K562 (cell line): ENCODE measurements at regions not wholly inside any gene's neighbourhood (a gene's known extent, or its start where the extent isn't known, plus 50 kb on each side); places are given as distances from the start of the nearest gene placed in this dataset.

Experiments used
- ATAC-seq: fragments of 200-7000 bp; cut with Tn5 transposase; 3 replicates; pipeline ENCODE4 v1.9.1; 2020; ENCODE audit warnings: moderate library complexity
- BruUV-seq: library from RNA; stranded (reverse); fragments of 400-500 nt; replicated peaks from 2 replicates; lab custom pipeline; 2021; lab: Mats Ljungman, UMichigan
- CTCF ChIA-PET: fragments of 300-600 bp; formaldehyde crosslinking; extraction: SDS; loops from one replicate; lab custom pipeline; 2021; ENCODE audit warnings: low intra/inter-chr PET ratio; lab: Yijun Ruan, JAX
- POLR2A ChIA-PET: fragments of 300-600, 350-650 bp; sonication (Branson Sonifier 250); formaldehyde crosslinking; extraction: SDS; loops from one replicate; lab custom pipeline; 2021; ENCODE audit warnings: antibody characterized with exemption, inconsistent platforms; lab: Yijun Ruan, JAX
- DNase-seq, 4 experiments: peaks; one replicate each; pipeline versions ENCODE4 v3.0.0 to v3.0.0-alpha.2; 2011 to 2018; ENCODE audit warnings: low spot score in 3 of 4, mixed read lengths in 3 of 4; ENCODE audit errors: extremely low read depth in 1 of 4
- FAIRE-seq: peaks from 2 replicates; lab custom pipeline; 2011; peaks lifted over from hg19 to GRCh38; lab: Jason Lieb, UNC
- H2AFZ ChIP-seq: 2 replicates; pipeline ENCODE4 v1.6.0; 2011; ENCODE audit warnings: low read depth, low read length, control low read depth, inconsistent platforms
- H3K27ac ChIP-seq: fragments of 200-600 bp; 3 replicates; pipeline ENCODE4 v1.8.0; 2011; ENCODE audit warnings: low read depth, mild to moderate bottlenecking, control low read depth, inconsistent platforms, low read length, moderate library complexity, mixed read lengths; ENCODE audit errors: extremely low read depth
- H3K27me3 ChIP-seq, 2 experiments: fragments of 300-600 bp in 1 of 2; 2 replicates in 1 of 2; 3 replicates in 1 of 2; pipeline versions ENCODE4 v1.6.0 to v1.8.0; 2011; ENCODE audit warnings: inconsistent platforms in 2 of 2, low read length in 2 of 2, mild to moderate bottlenecking in 1 of 2, mixed read lengths in 1 of 2, moderate library complexity in 1 of 2; ENCODE audit not compliant: control insufficient read depth in 2 of 2, insufficient read depth in 2 of 2
- H3K36me3 ChIP-seq: fragments of 300-600 bp; 3 replicates; pipeline ENCODE4 v1.8.0; 2011; ENCODE audit warnings: mild to moderate bottlenecking, low read length, inconsistent platforms; ENCODE audit not compliant: control insufficient read depth, insufficient read depth
- H3K4me1 ChIP-seq, 2 experiments: fragments of 200-600 bp in 1 of 2; replicated peaks in 1 of 2; 2 replicates in 1 of 2; 3 replicates in 1 of 2; pipeline versions ENCODE4 v1.5.1 to v1.8.0; 2011; ENCODE audit warnings: inconsistent platforms in 2 of 2, low read length in 2 of 2, mild to moderate bottlenecking in 1 of 2, mixed read lengths in 1 of 2, moderate library complexity in 1 of 2; ENCODE audit not compliant: control insufficient read depth in 2 of 2, insufficient read depth in 2 of 2
- H3K4me2 ChIP-seq: 2 replicates; pipeline ENCODE4 v1.6.1; 2011; ENCODE audit warnings: low read length, control low read depth, inconsistent platforms, mixed read lengths; ENCODE audit not compliant: insufficient read depth
- H3K4me3 ChIP-seq: fragments of 200-600 bp; sonication (generic), shearing (Covaris generic); 2 replicates; pipeline ENCODE4 v1.5.1; 2016; ENCODE audit warnings: control low read depth, inconsistent platforms
- H3K79me2 ChIP-seq: fragments of 200-600 bp; 3 replicates; pipeline ENCODE4 v1.8.0; 2011; ENCODE audit warnings: low read length, inconsistent platforms; ENCODE audit not compliant: control insufficient read depth, insufficient read depth
- H3K9ac ChIP-seq, 2 experiments: 2 replicates each; pipeline versions ENCODE4 v1.6.0 to v1.6.1; 2011; ENCODE audit warnings: low read depth in 2 of 2, low read length in 2 of 2, control low read depth in 1 of 2, inconsistent platforms in 1 of 2, mild to moderate bottlenecking in 1 of 2, mixed read lengths in 1 of 2; ENCODE audit not compliant: insufficient read depth in 1 of 2
- H3K9me1 ChIP-seq: one replicate; pipeline ENCODE4 v1.6.0; 2011; ENCODE audit warnings: inconsistent platforms, mild to moderate bottlenecking, low read length, moderate library complexity; ENCODE audit not compliant: control insufficient read depth, insufficient read depth
- H3K9me3 ChIP-seq: replicated peaks from 2 replicates; pipeline ENCODE4 v1.5.1; 2011; ENCODE audit warnings: low read depth, low read length, inconsistent platforms; ENCODE audit not compliant: control insufficient read depth, insufficient read depth
- H4K20me1 ChIP-seq: replicated peaks from 2 replicates; pipeline ENCODE4 v1.6.1; 2011; ENCODE audit warnings: low read length, inconsistent platforms, mixed read lengths; ENCODE audit not compliant: control insufficient read depth, insufficient read depth
- BCOR ChIP-seq: fragments of 450-650 bp; IDR thresholded peaks from 2 replicates; pipeline ENCODE4 v1.6.1; 2016
- CEBPB ChIP-seq: fragments of 450-650 bp; IDR thresholded peaks from 2 replicates; pipeline ENCODE4 v1.6.1; 2016; ENCODE audit warnings: missing genetic modification characterization, missing compliant biosample characterization
- CTCF ChIP-seq, 3 experiments: IDR thresholded peaks in 2 of 3; conservative IDR thresholded peaks in 1 of 3; 2 replicates each; pipeline ENCODE4 v1.5.1; 2011 to 2012; ENCODE audit warnings: low read length in 3 of 3, mild to moderate bottlenecking in 3 of 3, control low read depth in 2 of 3, improper control_type of control experiment in 1 of 3, inconsistent platforms in 1 of 3, low read depth in 1 of 3, mixed read lengths in 1 of 3, moderate library complexity in 1 of 3; ENCODE audit not compliant: insufficient read depth in 2 of 3
- DEAF1 ChIP-seq: fragments of 450-650 bp; formaldehyde crosslinking; IDR thresholded peaks from 2 replicates; pipeline ENCODE4 v1.4.0; 2020; ENCODE audit warnings: mild to moderate bottlenecking, moderate library complexity
- GABPB2 ChIP-seq: fragments of 250-450 bp; sonication (Bioruptor Pico); conservative IDR thresholded peaks from 2 replicates; pipeline ENCODE4 v1.5.1; 2021; ENCODE audit warnings: mild to moderate bottlenecking
- IRF1 ChIP-seq: sonication (generic); formaldehyde crosslinking; IDR thresholded peaks from 2 replicates; pipeline ENCODE4 v1.8.0; 2022; ENCODE audit warnings: missing genetic modification reagents, mild to moderate bottlenecking, borderline replicate concordance
- KAT2B ChIP-seq: IDR thresholded peaks from one replicate; pipeline ENCODE4 v1.6.1; 2012; ENCODE audit warnings: low read depth, mild to moderate bottlenecking, control low read depth, inconsistent platforms, low read length, moderate library complexity
- MAZ ChIP-seq, 2 experiments: fragments of 450-650 bp in 1 of 2; sonication (generic) in 1 of 2; formaldehyde crosslinking; IDR thresholded peaks in 1 of 2; conservative IDR thresholded peaks in 1 of 2; 2 replicates each; pipeline versions ENCODE4 v1.4.0 to v1.5.0; 2020; ENCODE audit warnings: mild to moderate bottlenecking in 1 of 2, missing genetic modification reagents in 1 of 2
- PCBP2 ChIP-seq: fragments of 200-400 bp; formaldehyde crosslinking; IDR thresholded peaks from 2 replicates; pipeline ENCODE4 v1.6.1; 2018; ENCODE audit warnings: low read length, low read depth, mild to moderate bottlenecking, moderate library complexity; ENCODE audit not compliant: poor library complexity, severe bottlenecking
- RFX5 ChIP-seq: IDR thresholded peaks from 2 replicates; pipeline ENCODE4 v1.6.1; 2011; ENCODE audit warnings: low read depth, mild to moderate bottlenecking, improper control_type of control experiment, low read length
- SMAD3 ChIP-seq: fragments of 450-650 bp; formaldehyde crosslinking; conservative IDR thresholded peaks from 2 replicates; pipeline ENCODE4 v1.4.0; 2020; ENCODE audit warnings: mild to moderate bottlenecking
- SNRNP70 ChIP-seq: fragments of 200-400 bp; formaldehyde crosslinking; optimal IDR thresholded peaks from 2 replicates; pipeline ENCODE3; 2017; ENCODE audit warnings: low read depth, low read length
- SPI1 ChIP-seq: IDR thresholded peaks from 2 replicates; pipeline ENCODE4 v1.6.1; 2011; ENCODE audit warnings: low read depth, low read length, control low read depth, borderline replicate concordance
- TRIM24 ChIP-seq, 2 experiments: fragments of 450-650 bp; IDR thresholded peaks; 2 replicates each; pipeline ENCODE4 v1.6.1; 2016
- ZNF217 ChIP-seq: sonication (generic); formaldehyde crosslinking; IDR thresholded peaks from 2 replicates; pipeline ENCODE4 v1.8.0; 2022; ENCODE audit warnings: mild to moderate bottlenecking, missing genetic modification reagents
- ZNF395 ChIP-seq: fragments of 200-800 bp; sonication (Bioruptor generic); IDR thresholded peaks from 2 replicates; pipeline ENCODE4 v1.6.1; 2017; ENCODE audit warnings: missing genetic modification characterization, missing compliant biosample characterization
- ZNF695 ChIP-seq: fragments of 450-650 bp; formaldehyde crosslinking; IDR thresholded peaks from 2 replicates; pipeline ENCODE4 v1.4.0; 2020; ENCODE audit warnings: mild to moderate bottlenecking, moderate library complexity
- WGBS: fragments of 100-300 bp; shearing (Covaris generic); methylation state at CpG from one replicate; pipeline ENCODE4 v1.1.6; 2016; ENCODE audit warnings: low coverage, mixed read lengths; ENCODE audit not compliant: insufficient coverage; ENCODE audit errors: missing lambda C conversion rate; 5-methylcytosine and 5-hydroxymethylcytosine counted together
- in situ Hi-C: fragments of 300-500 bp; cut with MboI; formaldehyde crosslinking; loops from 4 replicates; pipeline ENCODE4 v1.15.0; 2018; ENCODE audit warnings: inconsistent platforms, mixed read lengths
- intact Hi-C: fragments of 100-400 bp; cut with micrococcal nuclease; formaldehyde crosslinking; loops from 2 replicates; pipeline ENCODE4 v1.14.2; 2022

GRCh38 chrX:40471965-40472648 is 108.7 kb upstream of the ATP6AP2 start:
- ATAC-seq, result peak; percentile 74
- TF ChIP-seq SPI1 (no peak), ZNF217 (CRISPR knock-in tag) (no peak), IRF1 (no peak), MAZ (CRISPR knock-in tag; conservative IDR thresholded peaks at IDR 0.05 in 1 of 2, IDR thresholded peaks at IDR 0.05 in 1 of 2) (no peak), ZNF395 (CRISPR knock-in tag) (no peak), CEBPB (tag) (no peak), SNRNP70 (no peak), GABPB2 (CRISPR knock-in tag) (no peak), DEAF1 (CRISPR knock-in tag) (0 out of 2 replicates have a peak, but pooled peaks have one; percentile 10), KAT2B (no peak), ZNF695 (CRISPR knock-in tag) (no peak), SMAD3 (CRISPR knock-in tag) (no peak), PCBP2 (no peak), RFX5 (0 out of 2 replicates have a peak, but pooled peaks have one; percentile 46), TRIM24 (IDR thresholded peaks at IDR 0.05) (no peak), BCOR (no peak), CTCF (IDR thresholded peaks at IDR 0.05 in 2 of 3, conservative IDR thresholded peaks at IDR 0.05 in 1 of 3; ENCODE audit: insufficient read depth in 2 of 3, low read depth in 1 of 3, low read length in 3 of 3) (peak in 2 of 3 experiments; percentile 20 to 34; a peak in 1 of 6 replicates)

More at GRCh38 chrX:40471965-40472648, 108.7 kb upstream of the ATP6AP2 start:
- Histone ChIP-seq H3K27me3 (no peaks in the 10 kb centered on the region), H3K79me2 (no peaks in the 10 kb centered on the region), H3K9me1 (no peaks in the 10 kb centered on the region), H3K9ac (no peak overlapping the region; a peak in 1 of 4 replicates), H2AFZ (0 out of 2 replicates have a peak overlapping the region, but pooled peaks have one; percentile 40), H3K36me3 (no peaks in the 10 kb centered on the region), H3K4me1 (peaks cover 5 to 6% of the 10 kb centered on the region in 2 experiments; a peak in 3 of 5 replicates), H3K4me3 (no peak overlapping the region), H3K9me3 (no peaks in the 10 kb centered on the region), H4K20me1 (no peaks in the 10 kb centered on the region), H3K27ac (no peak overlapping the region), H3K4me2 (peak overlapping the region; percentile 11; the same call in 1 of the 2 replicates)
- DNase-seq, result peak in 3 of 4 experiments; percentile 16 to 27 (median 17)
- POLR2A ChIA-PET, result interaction anchor here (0.6 kb wide), 2 partner anchors 67 to 79 kb away, joined by 3 read pairs; no protein-coding TSS in a partner anchor
- WGBS, result 0% methylated on average over 3 of the region's 16 CpGs
- in situ Hi-C loops (no loop called here), intact Hi-C loops (no loop called here)
- BruUV-seq, result no TSS peak
- CTCF ChIA-PET, result no interaction called here
- FAIRE-seq, result no peak
